22Rv1 (cell line): ENCODE measurements at regions not wholly inside any gene's neighbourhood (a gene's known extent, or its start where the extent isn't known, plus 50 kb on each side); places are given as distances from the start of the nearest gene placed in this dataset.

Experiments used
- H3K27ac ChIP-seq: fragments of 450-650 bp; 2 replicates; pipeline ENCODE4 v1.5.1; 2017
- ZFX ChIP-seq: fragments of 450-650 bp; IDR thresholded peaks from 2 replicates; pipeline ENCODE4 v1.6.1; 2017; ENCODE audit warnings: antibody characterized with exemption, borderline replicate concordance
- TF ChIP-seq, protein P1 (sequence below): fragments of 450-650 bp; IDR thresholded peaks from 2 replicates; pipeline ENCODE4 v1.5.1; 2017; ENCODE audit warnings: mild to moderate bottlenecking

GRCh38 chr16:85461814-85462713, 151.1 kb upstream of the GSE1 start:
- no peak overlapping the region for H3K27ac ChIP-seq
- no peak for TF ChIP-seq ZFX
- TF ChIP-seq, protein P1, sequence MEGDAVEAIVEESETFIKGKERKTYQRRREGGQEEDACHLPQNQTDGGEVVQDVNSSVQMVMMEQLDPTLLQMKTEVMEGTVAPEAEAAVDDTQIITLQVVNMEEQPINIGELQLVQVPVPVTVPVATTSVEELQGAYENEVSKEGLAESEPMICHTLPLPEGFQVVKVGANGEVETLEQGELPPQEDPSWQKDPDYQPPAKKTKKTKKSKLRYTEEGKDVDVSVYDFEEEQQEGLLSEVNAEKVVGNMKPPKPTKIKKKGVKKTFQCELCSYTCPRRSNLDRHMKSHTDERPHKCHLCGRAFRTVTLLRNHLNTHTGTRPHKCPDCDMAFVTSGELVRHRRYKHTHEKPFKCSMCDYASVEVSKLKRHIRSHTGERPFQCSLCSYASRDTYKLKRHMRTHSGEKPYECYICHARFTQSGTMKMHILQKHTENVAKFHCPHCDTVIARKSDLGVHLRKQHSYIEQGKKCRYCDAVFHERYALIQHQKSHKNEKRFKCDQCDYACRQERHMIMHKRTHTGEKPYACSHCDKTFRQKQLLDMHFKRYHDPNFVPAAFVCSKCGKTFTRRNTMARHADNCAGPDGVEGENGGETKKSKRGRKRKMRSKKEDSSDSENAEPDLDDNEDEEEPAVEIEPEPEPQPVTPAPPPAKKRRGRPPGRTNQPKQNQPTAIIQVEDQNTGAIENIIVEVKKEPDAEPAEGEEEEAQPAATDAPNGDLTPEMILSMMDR = no peak

- no peak overlapping the region for H3K27ac ChIP-seq
These were observed 150.2 kb upstream of the GSE1 start for GRCh38 chr16:85462714-85463611.

DNA sequence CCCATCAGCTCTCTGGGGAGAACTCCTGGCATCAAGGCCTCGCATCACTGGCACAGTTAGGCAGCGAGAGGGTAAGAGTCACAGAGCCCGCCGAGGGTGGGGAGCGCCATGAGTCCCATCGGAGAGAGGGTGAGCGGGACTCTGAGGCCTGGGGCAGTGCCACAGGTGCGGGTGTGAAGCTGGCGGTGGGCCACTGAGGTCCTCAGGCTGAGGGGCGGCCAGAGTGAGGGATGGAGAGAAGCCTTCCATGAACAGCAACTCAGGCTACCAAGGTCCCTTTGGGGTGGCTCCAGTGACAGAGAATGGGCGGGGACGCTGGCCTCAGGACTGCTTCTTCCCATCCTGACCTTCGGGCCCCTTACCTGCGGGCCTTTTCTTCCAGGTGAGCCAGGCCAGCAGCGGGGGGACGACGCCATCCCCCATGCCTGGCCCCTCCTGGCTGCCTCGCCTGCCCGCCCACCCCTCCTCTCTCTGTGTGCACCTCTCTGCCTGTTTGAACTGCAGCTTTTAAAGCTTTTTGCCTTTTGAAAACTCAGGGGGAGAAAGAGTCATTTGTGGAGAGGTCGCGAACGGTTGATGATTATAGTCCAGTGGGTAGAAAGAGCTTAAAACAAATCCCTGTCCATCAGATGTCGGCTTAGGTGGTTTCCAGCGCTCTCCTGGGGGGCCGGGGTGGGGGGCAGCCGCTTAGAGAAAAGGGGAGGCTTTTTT, 149.3 kb upstream of the GSE1 start:
- TF ChIP-seq, protein P1 = no peak
- TF ChIP-seq ZFX = no peak
- H3K27ac ChIP-seq = no peak overlapping the region

More at GRCh38 chr16:85462714-85463611, 150.2 kb upstream of the GSE1 start:
- no peak for TF ChIP-seq ZFX
- TF ChIP-seq, protein P1 = no peak

GRCh38 chr16:85464383-85465305, 148.5 kb upstream of the GSE1 start:
- TF ChIP-seq, protein P1 = no peak
- TF ChIP-seq ZFX = no peak
- H3K27ac ChIP-seq = no peak overlapping the region

DNA sequence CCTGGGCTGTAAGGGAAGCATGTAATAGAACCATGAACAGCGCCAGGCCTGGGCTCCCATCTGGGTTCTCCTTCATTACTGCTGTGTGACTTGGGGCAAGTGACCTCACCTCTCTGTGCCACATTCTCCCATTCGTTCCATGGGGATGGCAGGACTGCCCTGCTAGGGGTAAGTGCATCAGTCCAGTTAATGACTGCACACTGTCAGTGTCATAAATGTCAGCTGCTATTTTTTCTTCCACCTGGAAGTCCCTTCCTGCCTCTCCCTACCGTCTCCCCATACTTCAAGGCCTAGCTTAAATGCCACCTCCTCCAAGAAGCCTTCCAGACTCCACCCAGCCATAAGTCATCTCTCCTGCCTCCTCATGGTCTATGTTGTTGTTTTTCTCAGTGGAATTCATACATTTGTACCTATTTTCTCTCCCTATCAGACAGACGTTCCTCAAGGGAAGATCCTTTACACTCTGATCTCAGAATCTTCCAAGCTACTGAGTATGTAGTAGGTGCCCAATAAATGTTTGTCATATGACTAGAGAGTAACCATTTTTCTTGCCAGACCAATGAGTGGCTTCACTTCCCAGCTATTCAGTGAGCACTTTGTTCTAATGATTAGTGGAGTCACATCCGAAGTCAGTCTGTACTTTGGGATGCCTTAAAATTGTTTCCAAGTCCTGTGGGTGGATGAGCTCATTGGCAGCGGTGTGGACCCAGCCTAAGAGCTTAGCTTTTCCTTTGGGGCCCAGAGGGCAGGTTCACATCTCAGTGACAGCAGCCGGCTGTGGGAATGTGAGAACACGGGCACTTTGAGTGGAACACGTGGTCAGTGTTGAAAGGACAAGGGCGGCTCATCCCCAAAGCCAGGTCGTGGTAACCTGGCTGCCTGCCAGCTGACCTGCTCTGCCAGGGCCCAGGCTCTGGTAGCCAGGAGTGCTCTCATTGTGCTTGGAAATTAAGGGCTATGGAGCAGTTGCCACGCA, 147.5 kb upstream of the GSE1 start:
- H3K27ac ChIP-seq = no peak overlapping the region
- TF ChIP-seq, protein P1 = no peak
- no peak for TF ChIP-seq ZFX
